ENCODE measurements at regions not wholly inside any gene's neighbourhood (a gene's known extent, or its start where the extent isn't known, plus 50 kb on each side); places are given as distances from the start of the nearest gene placed in this dataset.

GRCh38 chr20:39576771-39577170 lies 614.6 kb downstream of the DHX35 start (continued):
- TF ChIP-seq REST (IDR thresholded peaks at IDR 0.05; ENCODE audit: unreplicated experiment), result no peak
- no peak for TF ChIP-seq ZNF462 (CRISPR knock-in tag; IDR thresholded peaks at IDR 0.05)
- no peak for TF ChIP-seq JUNB (IDR thresholded peaks at IDR 0.05; ENCODE audit: unreplicated experiment)
- no peak for TF ChIP-seq POLR2AphosphoS5 (IDR thresholded peaks at IDR 0.05; ENCODE audit: low read depth)

DNA sequence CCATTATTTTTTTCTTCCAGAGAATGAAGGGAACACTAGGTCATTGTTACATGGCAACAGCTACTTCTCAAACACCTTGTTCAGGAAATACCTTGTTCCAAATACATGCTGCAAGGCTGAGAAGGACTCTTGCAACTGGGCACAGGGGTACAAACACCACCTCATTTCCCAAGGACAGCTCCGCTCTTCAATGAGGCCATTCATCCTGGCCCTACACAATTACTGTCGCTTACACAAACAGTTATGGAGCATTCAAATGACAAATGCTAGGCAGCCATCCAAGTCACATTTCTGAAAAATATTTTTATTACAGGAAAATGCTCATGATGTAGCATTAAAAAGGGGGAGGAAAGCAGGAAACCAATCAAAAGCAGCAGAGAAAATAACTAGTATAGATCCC lies 611.9 kb downstream of the DHX35 start:
- H3K4me1 Mint-ChIP-seq, result no peaks in the 10 kb centered on the region
- no peak for DNase-seq (ENCODE audit: low spot score)
- H3K79me2 ChIP-seq (replicated peaks; ENCODE audit: insufficient read depth), result no peaks in the 10 kb centered on the region
- no peaks in the 10 kb centered on the region for H3K27me3 ChIP-seq (ENCODE audit: insufficient read depth)
- no peaks in the 10 kb centered on the region for H3K27me3 Mint-ChIP-seq (ENCODE audit: insufficient read depth, low read depth, poor library complexity)
- ATAC-seq, result no peak
- no peak overlapping the region for H3K4me3 Mint-ChIP-seq
- no peaks in the 10 kb centered on the region for H3F3A ChIP-seq (replicated peaks; ENCODE audit: low read depth)
- no peak overlapping the region for H3K4me2 ChIP-seq
- H3K4me1 ChIP-seq (ENCODE audit: insufficient read depth), result no peaks in the 10 kb centered on the region
- no peak overlapping the region for H3K4me3 ChIP-seq
- no peaks in the 10 kb centered on the region for H3K36me3 Mint-ChIP-seq (ENCODE audit: low read depth)
- no peak overlapping the region for H3K27ac ChIP-seq (ENCODE audit: low read depth)
- no peaks in the 10 kb centered on the region for H3K9me2 ChIP-seq (ENCODE audit: insufficient read depth)
- no peak overlapping the region for H3K27ac Mint-ChIP-seq
- H4K20me1 ChIP-seq (replicated peaks; ENCODE audit: insufficient read depth), result no peaks in the 10 kb centered on the region
- H3K36me3 ChIP-seq (ENCODE audit: insufficient read depth), result no peaks in the 10 kb centered on the region
- no peak overlapping the region for H2AFZ ChIP-seq
- peaks cover 3% of the 10 kb centered on the region; the same call in 1 of the 3 replicates for H3K9me3 Mint-ChIP-seq
- TF ChIP-seq ETS1 (IDR thresholded peaks at IDR 0.05), result no peak
- no peak for TF ChIP-seq CTCF (conservative IDR thresholded peaks at IDR 0.05; ENCODE audit: low read depth in 2 of 2)
- TF ChIP-seq NANOG (IDR thresholded peaks at IDR 0.05; ENCODE audit: borderline replicate concordance), result no peak
- no peak for TF ChIP-seq ZNF331 (CRISPR knock-in tag; IDR thresholded peaks at IDR 0.05; ENCODE audit: low read depth)
- no peak for TF ChIP-seq ZNF114 (CRISPR knock-in tag; IDR thresholded peaks at IDR 0.05)
- no peak for TF ChIP-seq STAT1 (IDR thresholded peaks at IDR 0.05; ENCODE audit: unreplicated experiment)
